Fibroblast of mammary gland (primary cell): ENCODE measurements at regions not wholly inside any gene's neighbourhood (a gene's known extent, or its start where the extent isn't known, plus 50 kb on each side); places are given as distances from the start of the nearest gene placed in this dataset.

ENCODE experiments used
- DNase-seq: peaks from one replicate; pipeline ENCODE4 v3.0.0-alpha.2; 2010; ENCODE audit warnings: low read depth
- H3K4me3 ChIP-seq: 2 replicates; pipeline ENCODE4 v1.5.1; 2011; ENCODE audit warnings: low read depth, mild to moderate bottlenecking, low read length, moderate library complexity; ENCODE audit not compliant: control insufficient read depth
- CTCF ChIP-seq: conservative IDR thresholded peaks from 2 replicates; pipeline ENCODE4 v1.5.1; 2011; ENCODE audit warnings: low read depth, low read length, inconsistent platforms; ENCODE audit not compliant: control insufficient read depth, insufficient read depth

DNA sequence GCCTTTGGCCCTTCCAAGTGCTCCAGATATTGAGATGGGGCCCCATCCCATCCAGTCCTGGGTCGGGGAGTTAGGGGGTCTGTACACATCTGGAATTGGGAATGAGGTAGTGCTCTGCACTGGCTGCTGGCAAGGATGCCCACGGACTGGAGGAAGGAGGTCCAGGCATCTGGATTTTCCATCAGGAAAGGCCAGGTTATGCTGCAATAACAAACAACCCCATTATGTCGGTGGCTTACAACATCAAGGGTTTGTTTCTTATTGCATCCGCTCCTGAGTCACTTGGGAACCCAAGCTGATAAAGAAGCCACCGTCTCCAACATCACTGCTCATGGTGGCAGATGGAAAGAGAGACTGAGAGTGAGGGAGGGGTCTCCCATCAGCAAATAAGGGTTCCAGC lies 229.9 kb downstream of the TFCP2L1 start:
- H3K4me3 ChIP-seq, result no peak overlapping the region
- no peak for TF ChIP-seq CTCF
- no peak for DNase-seq

- no peak for TF ChIP-seq CTCF
Measured at GRCh38 chr2:121055501-121055900, 229.5 kb downstream of the TFCP2L1 start.

GRCh38 chr2:121058852-121059558 lies 226.0 kb downstream of the TFCP2L1 start:
- H3K4me3 ChIP-seq, result no peak overlapping the region
- DNase-seq, result no peak
- TF ChIP-seq CTCF, result no peak

More at GRCh38 chr2:121055501-121055900, 229.5 kb downstream of the TFCP2L1 start:
- no peak for DNase-seq
- H3K4me3 ChIP-seq, result no peak overlapping the region

DNA sequence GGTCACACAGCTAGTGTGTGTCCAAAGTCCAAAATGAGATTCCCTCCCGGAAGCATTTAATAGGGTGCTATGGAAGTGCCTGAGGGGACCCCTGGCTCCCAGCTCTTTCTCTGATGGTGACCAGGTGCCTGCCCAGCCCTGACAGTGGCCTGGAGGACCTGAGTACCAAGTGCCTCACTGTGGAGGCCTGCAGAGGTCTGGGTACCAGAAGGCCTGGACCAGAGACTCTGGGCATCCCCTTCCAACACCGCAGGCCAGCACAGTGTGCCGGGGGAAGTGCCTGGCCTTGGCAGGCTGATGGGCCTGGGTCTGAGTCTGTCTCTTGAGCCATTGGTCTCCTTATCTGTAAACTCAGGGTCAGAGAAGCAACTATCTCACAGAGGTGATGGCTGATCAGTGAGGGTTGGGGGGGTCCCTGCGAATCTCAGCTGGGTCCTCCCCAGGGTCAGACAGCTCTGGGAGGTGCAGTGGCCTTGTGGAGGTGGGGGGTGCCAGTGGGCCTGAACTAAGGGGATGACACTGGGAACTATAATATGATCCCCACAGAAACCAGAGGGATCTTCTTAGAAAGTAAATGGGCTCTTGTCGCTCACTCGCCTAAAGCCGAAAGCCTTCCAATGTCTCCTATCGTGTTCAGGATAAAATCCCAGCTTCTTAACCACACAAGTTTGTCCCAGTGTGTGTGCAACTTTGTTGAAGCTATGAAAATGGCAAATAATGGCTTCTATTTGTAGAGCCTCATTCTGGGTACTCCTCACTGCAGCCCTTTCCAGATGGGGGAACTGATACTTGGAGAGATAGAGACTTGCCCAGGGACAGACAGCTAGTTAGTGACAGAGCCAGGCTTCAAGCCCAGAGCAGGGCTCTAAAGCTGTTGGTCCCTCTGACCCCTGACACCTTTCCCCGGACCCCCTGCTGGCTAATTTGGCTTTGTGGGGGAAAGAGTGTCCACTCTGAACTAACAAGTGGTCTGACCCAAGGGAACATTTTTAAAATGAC lies 225.1 kb downstream of the TFCP2L1 start:
- no peak for DNase-seq
- TF ChIP-seq CTCF, result no peak
- no peak overlapping the region for H3K4me3 ChIP-seq

DNA sequence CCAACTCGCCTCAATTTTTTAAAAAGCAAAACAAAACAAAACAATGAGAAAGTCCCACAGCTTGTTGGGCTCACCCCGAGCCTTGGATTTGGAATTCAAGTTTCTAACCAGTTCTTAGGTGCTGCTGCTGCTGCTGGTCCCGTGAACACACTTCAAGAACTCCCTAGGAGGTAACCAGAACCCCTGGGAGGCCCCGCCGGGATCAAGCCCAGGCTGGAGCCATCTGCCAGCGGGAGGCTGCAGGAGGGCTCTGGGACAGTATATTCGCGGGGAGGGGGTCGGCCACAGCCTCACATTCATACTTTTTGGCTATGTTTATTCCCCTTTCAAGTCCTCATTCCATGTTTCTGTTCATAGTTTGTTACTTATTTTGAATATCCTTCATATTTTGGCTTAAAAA lies 223.4 kb downstream of the TFCP2L1 start:
- no peak overlapping the region for H3K4me3 ChIP-seq
- DNase-seq, result no peak
- no peak for TF ChIP-seq CTCF

- no peak overlapping the region for H3K4me3 ChIP-seq
- TF ChIP-seq CTCF, result no peak
- DNase-seq, result no peak
Measured at GRCh38 chr2:121063471-121063870, 221.5 kb downstream of the TFCP2L1 start.
